HG03575 (cell line): ENCODE measurements at regions not wholly inside any gene's neighbourhood (a gene's known extent, or its start where the extent isn't known, plus 50 kb on each side); places are given as distances from the start of the nearest gene placed in this dataset.

Experiments
- ATAC-seq: cut with Tn5 transposase; IDR thresholded peaks from one replicate; pipeline ENCODE4 v1.9.1; 2021; ENCODE audit not compliant: unreplicated experiment, insufficient number of reproducible peaks, low FRiP score; ENCODE audit errors: extremely low read depth

- no peak for ATAC-seq
Measured at GRCh38 chr18:37705016-37705415, 139.4 kb upstream of the CELF4 start.

GRCh38 chr18:37702841-37703240 lies 137.2 kb upstream of the CELF4 start:
- ATAC-seq: no peak

GRCh38 chr18:37701967-37702366 lies 136.4 kb upstream of the CELF4 start:
- ATAC-seq: no peak

GRCh38 chr18:37698508-37699040 lies 133.0 kb upstream of the CELF4 start:
- no peak for ATAC-seq

GRCh38 chr18:37694516-37694915 lies 128.9 kb upstream of the CELF4 start:
- ATAC-seq: no peak

- no peak for ATAC-seq
Measured at GRCh38 chr18:37691162-37691561, 125.6 kb upstream of the CELF4 start.

GRCh38 chr18:37689841-37690240 lies 124.2 kb upstream of the CELF4 start:
- no peak for ATAC-seq

GRCh38 chr18:37684590-37684989 lies 119.0 kb upstream of the CELF4 start:
- ATAC-seq: no peak

- ATAC-seq: no peak
Measured at GRCh38 chr18:37684183-37684582, 118.6 kb upstream of the CELF4 start.

GRCh38 chr18:37680911-37681310 lies 115.3 kb upstream of the CELF4 start:
- no peak for ATAC-seq

GRCh38 chr18:37676276-37676675 lies 110.7 kb upstream of the CELF4 start:
- no peak for ATAC-seq

- ATAC-seq: no peak
Measured at GRCh38 chr18:37675699-37676098, 110.1 kb upstream of the CELF4 start.

GRCh38 chr18:37674570-37674969 lies 109.0 kb upstream of the CELF4 start:
- no peak for ATAC-seq

- no peak for ATAC-seq
Measured at GRCh38 chr18:37673671-37674070, 108.1 kb upstream of the CELF4 start.

- ATAC-seq: no peak
Measured at GRCh38 chr18:37672932-37673595, 107.5 kb upstream of the CELF4 start.

- ATAC-seq: no peak
Measured at GRCh38 chr18:37672001-37672400, 106.4 kb upstream of the CELF4 start.

GRCh38 chr18:37671530-37671929 lies 105.9 kb upstream of the CELF4 start:
- no peak for ATAC-seq

- no peak for ATAC-seq
Measured at GRCh38 chr18:37671119-37671518, 105.5 kb upstream of the CELF4 start.

GRCh38 chr18:37669991-37670534 lies 104.5 kb upstream of the CELF4 start:
- ATAC-seq: no peak

GRCh38 chr18:37668971-37669747 lies 103.6 kb upstream of the CELF4 start:
- no peak for ATAC-seq
